KMS-11 (cell line): ENCODE measurements at regions not wholly inside any gene's neighbourhood (a gene's known extent, or its start where the extent isn't known, plus 50 kb on each side); places are given as distances from the start of the nearest gene placed in this dataset.

Experiments
- H2AFZ ChIP-seq: fragments of 200-600 bp; sonication (generic); 2 replicates; pipeline ENCODE4 v1.6.1; 2016; ENCODE audit warnings: antibody characterized with exemption, mixed run types, low read depth
- H3K27ac ChIP-seq: fragments of 200-600 bp; sonication (generic); 2 replicates; pipeline ENCODE4 v1.6.1; 2016; ENCODE audit warnings: mild to moderate bottlenecking, mixed run types
- H3K27me3 ChIP-seq: fragments of 200-600 bp; sonication (generic); 2 replicates; pipeline ENCODE4 v1.6.1; 2017; ENCODE audit warnings: mild to moderate bottlenecking, low read depth, mixed run types, moderate library complexity; ENCODE audit not compliant: insufficient read depth
- H3K36me3 ChIP-seq: fragments of 200-600 bp; sonication (generic); 2 replicates; pipeline ENCODE4 v1.6.1; 2017; ENCODE audit warnings: mild to moderate bottlenecking, mixed run types; ENCODE audit not compliant: insufficient read depth
- H3K4me1 ChIP-seq: fragments of 200-600 bp; sonication (generic); 2 replicates; pipeline ENCODE4 v1.6.1; 2016; ENCODE audit warnings: mild to moderate bottlenecking, low read depth, mixed run types; ENCODE audit not compliant: poor library complexity, severe bottlenecking
- H3K4me2 ChIP-seq: fragments of 200-600 bp; sonication (generic); 2 replicates; pipeline ENCODE4 v1.7.0; 2016; ENCODE audit warnings: mild to moderate bottlenecking, mixed run types
- H3K4me3 ChIP-seq: fragments of 200-600 bp; sonication (generic); IDR thresholded peaks from 2 replicates; pipeline ENCODE4 v1.6.1; 2017; ENCODE audit warnings: low read depth, low read length, mixed read lengths; ENCODE audit not compliant: insufficient read depth
- H3K79me2 ChIP-seq: fragments of 200-600 bp; sonication (generic); 2 replicates; pipeline ENCODE4 v1.6.1; 2016; ENCODE audit warnings: low read depth, mixed run types; ENCODE audit not compliant: insufficient read depth
- H3K9ac ChIP-seq: fragments of 200-600 bp; sonication (generic); 2 replicates; pipeline ENCODE4 v1.6.1; 2016; ENCODE audit warnings: mild to moderate bottlenecking, mixed run types
- H4K20me1 ChIP-seq: fragments of 200-600 bp; sonication (generic); 2 replicates; pipeline ENCODE4 v1.6.1; 2016; ENCODE audit warnings: mild to moderate bottlenecking, mixed run types; ENCODE audit not compliant: insufficient read depth
- TF ChIP-seq, protein P1 (sequence below): fragments of 200-600 bp; sonication (generic); conservative IDR thresholded peaks from 2 replicates; pipeline ENCODE4 v1.6.1; 2017; ENCODE audit warnings: low read depth, mild to moderate bottlenecking, antibody characterized with exemption, low read length, moderate library complexity, mixed read lengths

- no peaks in the 10 kb centered on the region for H3K36me3 ChIP-seq
- H3K27me3 ChIP-seq = no peaks in the 10 kb centered on the region
- H2AFZ ChIP-seq = no peak overlapping the region
- H3K4me3 ChIP-seq = no peak overlapping the region
- no peak overlapping the region for H3K27ac ChIP-seq
- H3K4me1 ChIP-seq = no peaks in the 10 kb centered on the region
- no peaks in the 10 kb centered on the region for H3K79me2 ChIP-seq
- H3K4me2 ChIP-seq = no peak overlapping the region
- H3K9ac ChIP-seq = no peak overlapping the region
- TF ChIP-seq, protein P1, sequence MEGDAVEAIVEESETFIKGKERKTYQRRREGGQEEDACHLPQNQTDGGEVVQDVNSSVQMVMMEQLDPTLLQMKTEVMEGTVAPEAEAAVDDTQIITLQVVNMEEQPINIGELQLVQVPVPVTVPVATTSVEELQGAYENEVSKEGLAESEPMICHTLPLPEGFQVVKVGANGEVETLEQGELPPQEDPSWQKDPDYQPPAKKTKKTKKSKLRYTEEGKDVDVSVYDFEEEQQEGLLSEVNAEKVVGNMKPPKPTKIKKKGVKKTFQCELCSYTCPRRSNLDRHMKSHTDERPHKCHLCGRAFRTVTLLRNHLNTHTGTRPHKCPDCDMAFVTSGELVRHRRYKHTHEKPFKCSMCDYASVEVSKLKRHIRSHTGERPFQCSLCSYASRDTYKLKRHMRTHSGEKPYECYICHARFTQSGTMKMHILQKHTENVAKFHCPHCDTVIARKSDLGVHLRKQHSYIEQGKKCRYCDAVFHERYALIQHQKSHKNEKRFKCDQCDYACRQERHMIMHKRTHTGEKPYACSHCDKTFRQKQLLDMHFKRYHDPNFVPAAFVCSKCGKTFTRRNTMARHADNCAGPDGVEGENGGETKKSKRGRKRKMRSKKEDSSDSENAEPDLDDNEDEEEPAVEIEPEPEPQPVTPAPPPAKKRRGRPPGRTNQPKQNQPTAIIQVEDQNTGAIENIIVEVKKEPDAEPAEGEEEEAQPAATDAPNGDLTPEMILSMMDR = no peak
- no peaks in the 10 kb centered on the region for H4K20me1 ChIP-seq
Measured at GRCh38 chr6:14996892-14997291, 249.0 kb upstream of the JARID2 start.

DNA sequence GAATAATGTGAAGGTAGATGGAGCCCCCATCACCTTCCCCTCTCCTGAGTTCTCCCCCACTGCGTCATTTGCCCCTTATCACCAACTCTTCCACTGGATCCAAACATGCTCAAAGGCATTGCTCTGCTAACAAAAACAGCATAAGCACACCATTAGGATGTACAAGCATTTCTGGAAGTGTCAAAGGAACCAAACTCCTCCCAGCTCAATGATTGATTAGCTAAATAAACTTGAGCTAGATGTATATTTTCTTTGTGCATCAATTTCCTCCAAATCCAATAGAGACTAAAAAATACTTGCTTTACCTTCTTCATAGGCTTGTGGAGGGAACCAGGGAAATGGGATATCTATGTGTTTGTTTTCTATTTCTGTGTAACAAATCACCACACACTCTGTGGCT lies 248.4 kb upstream of the JARID2 start:
- H3K4me1 ChIP-seq = no peaks in the 10 kb centered on the region
- no peak overlapping the region for H2AFZ ChIP-seq
- H4K20me1 ChIP-seq = no peaks in the 10 kb centered on the region
- H3K79me2 ChIP-seq = no peaks in the 10 kb centered on the region
- no peaks in the 10 kb centered on the region for H3K27me3 ChIP-seq
- TF ChIP-seq, protein P1 = no peak
- no peak overlapping the region for H3K4me3 ChIP-seq
- no peaks in the 10 kb centered on the region for H3K36me3 ChIP-seq
- H3K4me2 ChIP-seq = no peak overlapping the region
- H3K27ac ChIP-seq = no peak overlapping the region
- no peak overlapping the region for H3K9ac ChIP-seq

GRCh38 chr6:14999106-14999505 lies 246.8 kb upstream of the JARID2 start:
- no peaks in the 10 kb centered on the region for H3K79me2 ChIP-seq
- H3K9ac ChIP-seq = no peak overlapping the region
- no peak overlapping the region for H3K4me3 ChIP-seq
- no peaks in the 10 kb centered on the region for H4K20me1 ChIP-seq
- TF ChIP-seq, protein P1 = no peak
- H3K27ac ChIP-seq = no peak overlapping the region
- no peaks in the 10 kb centered on the region for H3K36me3 ChIP-seq
- H3K4me1 ChIP-seq = no peaks in the 10 kb centered on the region
- H3K4me2 ChIP-seq = no peak overlapping the region
- no peaks in the 10 kb centered on the region for H3K27me3 ChIP-seq
- no peak overlapping the region for H2AFZ ChIP-seq

DNA sequence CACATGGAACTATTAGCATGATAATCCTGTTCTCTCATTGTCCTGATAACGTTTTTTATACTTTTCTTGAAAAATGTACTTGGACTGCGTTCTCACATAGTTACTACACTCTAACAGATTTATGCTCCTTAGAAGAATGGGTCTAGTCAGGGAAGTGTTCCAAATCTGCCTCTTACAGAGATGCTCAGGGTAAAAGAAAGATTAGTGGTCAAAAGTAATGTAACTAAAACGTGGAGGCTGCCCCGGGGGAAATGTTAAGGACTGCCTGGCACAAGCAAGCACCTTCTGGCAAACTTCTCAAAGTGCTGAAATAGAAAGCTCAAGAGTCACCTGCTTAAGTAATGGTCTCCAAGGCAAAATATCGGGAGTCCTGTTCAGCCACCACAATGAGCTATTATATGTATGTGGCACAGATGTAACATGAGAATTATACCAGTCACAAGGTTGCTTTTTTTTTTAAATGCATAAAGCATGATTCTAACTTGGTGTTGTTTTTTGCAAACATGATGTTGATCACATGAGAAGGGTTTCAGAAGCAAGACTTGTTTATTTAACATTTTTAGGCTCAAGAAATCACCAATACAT lies 244.5 kb upstream of the JARID2 start:
- no peaks in the 10 kb centered on the region for H4K20me1 ChIP-seq
- no peaks in the 10 kb centered on the region for H3K36me3 ChIP-seq
- H3K27me3 ChIP-seq = no peaks in the 10 kb centered on the region
- no peaks in the 10 kb centered on the region for H3K4me1 ChIP-seq
- no peak overlapping the region for H3K27ac ChIP-seq
- no peak overlapping the region for H2AFZ ChIP-seq
- TF ChIP-seq, protein P1 = no peak
- H3K4me3 ChIP-seq = no peak overlapping the region
- H3K79me2 ChIP-seq = no peaks in the 10 kb centered on the region
- H3K4me2 ChIP-seq = no peak overlapping the region
- H3K9ac ChIP-seq = no peak overlapping the region
